Astrocyte (in vitro differentiated cells and primary cell): ENCODE measurements at regions not wholly inside any gene's neighbourhood (a gene's known extent, or its start where the extent isn't known, plus 50 kb on each side); places are given as distances from the start of the nearest gene placed in this dataset.
"Not testable (repeated sequence)": the region's sequence is repeated elsewhere in the genome, so short reads cannot be mapped to it uniquely, and the experiment has no call there.

Source experiments
- DNase-seq: peaks from one replicate; pipeline ENCODE4 v3.0.0-alpha.2; 2010; ENCODE audit warnings: low read depth
- FAIRE-seq: peaks from 2 replicates; lab custom pipeline; 2011; peaks lifted over from hg19 to GRCh38; lab: Jason Lieb, UNC
- H2AFZ ChIP-seq: 2 replicates; pipeline ENCODE4 v1.6.0; 2012; ENCODE audit warnings: low read depth, low read length, inconsistent platforms
- H3K27ac ChIP-seq: 2 replicates; pipeline ENCODE4 v1.5.1; 2011; ENCODE audit warnings: low read depth, low read length, inconsistent platforms
- H3K27me3 ChIP-seq: 2 replicates; pipeline ENCODE4 v1.6.0; 2011; ENCODE audit warnings: low read length, inconsistent platforms; ENCODE audit not compliant: insufficient read depth
- H3K36me3 ChIP-seq: 2 replicates; pipeline ENCODE4 v1.5.1; 2011; ENCODE audit warnings: low read length, inconsistent platforms; ENCODE audit not compliant: insufficient read depth
- H3K4me1 ChIP-seq: 2 replicates; pipeline ENCODE4 v1.5.1; 2011; ENCODE audit warnings: low read length, inconsistent platforms; ENCODE audit not compliant: insufficient read depth
- H3K4me2 ChIP-seq: 2 replicates; pipeline ENCODE4 v1.6.0; 2012; ENCODE audit warnings: low read length, inconsistent platforms
- H3K4me3 ChIP-seq: 2 replicates; pipeline ENCODE4 v1.5.1; 2011; ENCODE audit warnings: low read depth, mild to moderate bottlenecking, low read length, inconsistent platforms; ENCODE audit not compliant: insufficient read depth
- H3K79me2 ChIP-seq: 2 replicates; pipeline ENCODE4 v1.6.0; 2012; ENCODE audit warnings: mild to moderate bottlenecking, low read length, inconsistent platforms; ENCODE audit not compliant: insufficient read depth
- H3K9ac ChIP-seq: 2 replicates; pipeline ENCODE4 v1.6.0; 2012; ENCODE audit warnings: mild to moderate bottlenecking, low read length, inconsistent platforms
- H3K9me3 ChIP-seq: 2 replicates; pipeline ENCODE4 v1.5.1; 2012; ENCODE audit warnings: low read depth, mild to moderate bottlenecking, low read length, inconsistent platforms; ENCODE audit not compliant: insufficient read depth
- H4K20me1 ChIP-seq: 2 replicates; pipeline ENCODE4 v1.6.0; 2012; ENCODE audit warnings: low read length, inconsistent platforms; ENCODE audit not compliant: insufficient read depth
- H3K27ac Mint-ChIP-seq: one replicate; pipeline ENCODE4 v1.8.0; 2021; ENCODE audit warnings: mild to moderate bottlenecking, mixed read lengths; ENCODE audit not compliant: unreplicated experiment
- H3K27me3 Mint-ChIP-seq: one replicate; pipeline ENCODE4 v1.8.0; 2021; ENCODE audit warnings: low read depth, mixed read lengths; ENCODE audit not compliant: unreplicated experiment
- H3K36me3 Mint-ChIP-seq: one replicate; pipeline ENCODE4 v1.8.0; 2021; ENCODE audit warnings: low read depth, mixed read lengths; ENCODE audit not compliant: unreplicated experiment
- H3K4me1 Mint-ChIP-seq: one replicate; pipeline ENCODE4 v1.8.0; 2021; ENCODE audit warnings: low read depth, mixed read lengths; ENCODE audit not compliant: unreplicated experiment
- H3K4me3 Mint-ChIP-seq: one replicate; pipeline ENCODE4 v1.8.0; 2021; ENCODE audit warnings: mild to moderate bottlenecking, moderate library complexity, mixed read lengths; ENCODE audit not compliant: unreplicated experiment
- H3K9me3 Mint-ChIP-seq: one replicate; pipeline ENCODE4 v1.8.0; 2021; ENCODE audit warnings: mild to moderate bottlenecking, mixed read lengths; ENCODE audit not compliant: unreplicated experiment
- EZH2 ChIP-seq: IDR thresholded peaks from 2 replicates; pipeline ENCODE4 v1.6.1; 2012; ENCODE audit warnings: mild to moderate bottlenecking, low read length, inconsistent platforms; ENCODE audit not compliant: insufficient read depth
- TF ChIP-seq, protein P1 (sequence below): IDR thresholded peaks from 2 replicates; pipeline ENCODE4 v1.5.1; 2011; ENCODE audit warnings: low read depth, mild to moderate bottlenecking, inconsistent platforms, low read length, moderate library complexity; ENCODE audit not compliant: insufficient read depth

- H3K9me3 Mint-ChIP-seq = no peaks in the 10 kb centered on the region
- DNase-seq = no peak
- no peak for FAIRE-seq
Measured at GRCh38 chr3:171915275-171915674, 72.1 kb downstream of the TMEM212 start.

DNA sequence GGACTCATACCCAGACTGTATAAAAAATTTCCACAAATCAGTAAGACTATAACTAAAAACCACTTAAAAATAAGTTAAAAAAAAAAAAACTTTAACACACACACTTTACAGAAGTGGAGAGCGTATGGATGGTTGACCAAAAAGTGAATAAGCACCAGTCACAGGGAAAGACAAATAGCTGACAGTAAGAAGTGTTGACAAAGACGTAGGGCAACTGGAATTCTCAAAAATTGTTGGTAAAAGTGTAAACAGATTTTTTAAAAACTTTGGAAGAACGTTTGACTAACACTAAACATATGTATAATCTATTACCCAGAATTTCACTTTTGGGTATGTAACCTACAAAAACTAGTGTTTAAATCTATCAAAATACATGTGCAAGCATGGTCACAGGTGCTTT is 73.7 kb downstream of the TMEM212 start:
- no peaks in the 10 kb centered on the region for H4K20me1 ChIP-seq
- H3K27me3 ChIP-seq = no peaks in the 10 kb centered on the region
- no peaks in the 10 kb centered on the region for H3K79me2 ChIP-seq
- no peak for TF ChIP-seq EZH2
- TF ChIP-seq, protein P1, sequence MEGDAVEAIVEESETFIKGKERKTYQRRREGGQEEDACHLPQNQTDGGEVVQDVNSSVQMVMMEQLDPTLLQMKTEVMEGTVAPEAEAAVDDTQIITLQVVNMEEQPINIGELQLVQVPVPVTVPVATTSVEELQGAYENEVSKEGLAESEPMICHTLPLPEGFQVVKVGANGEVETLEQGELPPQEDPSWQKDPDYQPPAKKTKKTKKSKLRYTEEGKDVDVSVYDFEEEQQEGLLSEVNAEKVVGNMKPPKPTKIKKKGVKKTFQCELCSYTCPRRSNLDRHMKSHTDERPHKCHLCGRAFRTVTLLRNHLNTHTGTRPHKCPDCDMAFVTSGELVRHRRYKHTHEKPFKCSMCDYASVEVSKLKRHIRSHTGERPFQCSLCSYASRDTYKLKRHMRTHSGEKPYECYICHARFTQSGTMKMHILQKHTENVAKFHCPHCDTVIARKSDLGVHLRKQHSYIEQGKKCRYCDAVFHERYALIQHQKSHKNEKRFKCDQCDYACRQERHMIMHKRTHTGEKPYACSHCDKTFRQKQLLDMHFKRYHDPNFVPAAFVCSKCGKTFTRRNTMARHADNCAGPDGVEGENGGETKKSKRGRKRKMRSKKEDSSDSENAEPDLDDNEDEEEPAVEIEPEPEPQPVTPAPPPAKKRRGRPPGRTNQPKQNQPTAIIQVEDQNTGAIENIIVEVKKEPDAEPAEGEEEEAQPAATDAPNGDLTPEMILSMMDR = no peak
- H3K36me3 ChIP-seq = no peaks in the 10 kb centered on the region
- H3K4me2 ChIP-seq = no peak overlapping the region
- FAIRE-seq = no peak
- H3K4me3 ChIP-seq = no peak overlapping the region
- Mint-ChIP-seq H3K27ac (no peak overlapping the region), H3K4me3 (no peak overlapping the region), H3K36me3 (no peaks in the 10 kb centered on the region), H3K9me3 (peaks cover 2% of the 10 kb centered on the region), H3K4me1 (no peaks in the 10 kb centered on the region), H3K27me3 (no peaks in the 10 kb centered on the region)
- H3K9me3 ChIP-seq = no peaks in the 10 kb centered on the region
- H3K9ac ChIP-seq = no peak overlapping the region
- no peak overlapping the region for H2AFZ ChIP-seq
- DNase-seq = no peak
- H3K4me1 ChIP-seq = no peaks in the 10 kb centered on the region
- no peak overlapping the region for H3K27ac ChIP-seq

More at GRCh38 chr3:171915275-171915674, 72.1 kb downstream of the TMEM212 start:
- no peaks in the 10 kb centered on the region for H3K9me3 ChIP-seq
- no peaks in the 10 kb centered on the region for H3K27me3 Mint-ChIP-seq
- no peak overlapping the region for H3K9ac ChIP-seq
- no peaks in the 10 kb centered on the region for H3K36me3 Mint-ChIP-seq
- H3K4me3 Mint-ChIP-seq = no peak overlapping the region
- TF ChIP-seq, protein P1 = no peak
- no peak for TF ChIP-seq EZH2
- H3K79me2 ChIP-seq = no peaks in the 10 kb centered on the region
- H3K4me3 ChIP-seq = no peak overlapping the region
- no peak overlapping the region for H3K27ac Mint-ChIP-seq
- H3K27ac ChIP-seq = no peak overlapping the region
- no peaks in the 10 kb centered on the region for H3K4me1 ChIP-seq
- H2AFZ ChIP-seq = no peak overlapping the region
- H3K4me2 ChIP-seq = no peak overlapping the region
- no peaks in the 10 kb centered on the region for H3K27me3 ChIP-seq
- no peaks in the 10 kb centered on the region for H4K20me1 ChIP-seq
- H3K4me1 Mint-ChIP-seq = no peaks in the 10 kb centered on the region
- H3K36me3 ChIP-seq = no peaks in the 10 kb centered on the region

- not testable (repeated sequence) for H3K4me3 Mint-ChIP-seq, H3K36me3 ChIP-seq, H3K36me3 Mint-ChIP-seq, H3K27ac ChIP-seq, H2AFZ ChIP-seq, H3K27ac Mint-ChIP-seq, H3K27me3 Mint-ChIP-seq, H3K4me3 ChIP-seq, H3K9me3 ChIP-seq, H4K20me1 ChIP-seq, H3K4me2 ChIP-seq, H3K27me3 ChIP-seq, FAIRE-seq, H3K79me2 ChIP-seq, H3K4me1 Mint-ChIP-seq, H3K9ac ChIP-seq, H3K4me1 ChIP-seq, DNase-seq
- H3K9me3 Mint-ChIP-seq = peaks cover 12% of the 10 kb centered on the region
Measured at GRCh38 chr3:171922629-171923028, 79.5 kb downstream of the TMEM212 start.

DNA sequence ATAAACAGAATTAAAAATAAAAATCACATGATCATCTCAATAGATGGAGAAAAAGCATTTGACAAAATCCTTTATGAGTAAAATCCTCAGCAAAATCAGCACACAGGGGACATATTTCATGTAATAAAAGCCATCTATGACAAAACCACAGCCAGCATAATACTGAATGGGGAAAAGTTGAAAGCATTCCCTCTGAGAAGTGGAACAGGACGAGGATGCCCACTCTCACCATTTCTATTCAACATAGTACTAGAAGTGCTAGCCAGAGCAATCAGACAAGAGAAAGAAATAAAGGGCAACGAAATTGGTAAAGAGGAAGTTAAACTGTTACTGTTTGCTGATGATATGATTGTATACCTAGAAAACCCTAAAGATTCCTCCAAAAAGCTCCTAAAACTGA is 80.5 kb downstream of the TMEM212 start:
- not testable (repeated sequence) for H3K4me3 ChIP-seq, H4K20me1 ChIP-seq, H3K4me2 ChIP-seq, H3K27me3 ChIP-seq, DNase-seq, H2AFZ ChIP-seq, H3K9me3 ChIP-seq, H3K9ac ChIP-seq, H3K4me1 Mint-ChIP-seq, H3K36me3 ChIP-seq, H3K36me3 Mint-ChIP-seq, H3K79me2 ChIP-seq, H3K4me1 ChIP-seq, H3K4me3 Mint-ChIP-seq, H3K27me3 Mint-ChIP-seq, H3K27ac Mint-ChIP-seq, H3K27ac ChIP-seq, FAIRE-seq
- H3K9me3 Mint-ChIP-seq = peaks cover 14% of the 10 kb centered on the region

DNA sequence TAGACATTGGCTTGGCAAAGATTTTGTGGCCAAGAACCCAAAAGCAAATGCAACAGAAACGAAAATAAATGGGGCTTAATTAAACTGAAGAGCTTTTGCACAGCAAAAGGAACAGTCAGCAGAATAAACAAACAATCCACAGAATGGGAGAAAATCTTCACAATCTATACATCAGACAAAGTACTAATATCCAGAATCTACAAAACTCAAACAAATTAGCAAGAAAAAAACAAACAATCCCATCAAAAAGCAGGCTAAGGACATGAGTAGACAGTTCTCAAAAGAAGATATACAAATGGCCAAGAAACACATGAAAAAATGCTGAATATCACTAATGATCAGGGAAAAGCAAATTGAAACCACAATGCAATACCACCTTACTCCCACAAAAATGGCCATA is 81.7 kb downstream of the TMEM212 start:
- not testable (repeated sequence) for H3K79me2 ChIP-seq, H3K9ac ChIP-seq, H3K4me3 Mint-ChIP-seq, FAIRE-seq, H2AFZ ChIP-seq, H3K4me1 ChIP-seq, H3K27me3 Mint-ChIP-seq, H3K27me3 ChIP-seq, H3K4me1 Mint-ChIP-seq, H3K36me3 Mint-ChIP-seq, H4K20me1 ChIP-seq, H3K27ac ChIP-seq, H3K36me3 ChIP-seq, DNase-seq, H3K4me3 ChIP-seq, H3K27ac Mint-ChIP-seq, H3K4me2 ChIP-seq, H3K9me3 ChIP-seq
- peaks cover 14% of the 10 kb centered on the region for H3K9me3 Mint-ChIP-seq
